ENCODE measurements at regions not wholly inside any gene's neighbourhood (a gene's known extent, or its start where the extent isn't known, plus 50 kb on each side); places are given as distances from the start of the nearest gene placed in this dataset.

- no peak for DNase-seq (ENCODE audit: low spot score)
These were observed 133.0 kb upstream of the TAB2 start for GRCh38 chr6:149184523-149184922.

GRCh38 chr6:149185799-149186357 is 131.6 kb upstream of the TAB2 start:
- no peak for DNase-seq (ENCODE audit: low spot score)

GRCh38 chr6:149186873-149187272 is 130.6 kb upstream of the TAB2 start:
- DNase-seq (ENCODE audit: low spot score), result no peak

- no peak for DNase-seq (ENCODE audit: low spot score)
These were observed 127.2 kb upstream of the TAB2 start for GRCh38 chr6:149190224-149190831.

- no peak for DNase-seq (ENCODE audit: low spot score)
These were observed 122.5 kb upstream of the TAB2 start for GRCh38 chr6:149194820-149195558.

GRCh38 chr6:149196091-149196490 is 121.4 kb upstream of the TAB2 start:
- DNase-seq (ENCODE audit: low spot score), result no peak

GRCh38 chr6:149197482-149197881 is 120.0 kb upstream of the TAB2 start:
- no peak for DNase-seq (ENCODE audit: low spot score)

GRCh38 chr6:149198265-149198664 is 119.2 kb upstream of the TAB2 start:
- DNase-seq (ENCODE audit: low spot score), result no peak

- no peak for DNase-seq (ENCODE audit: low spot score)
These were observed 117.1 kb upstream of the TAB2 start for GRCh38 chr6:149200282-149200945.

- no peak for DNase-seq (ENCODE audit: low spot score)
These were observed 116.3 kb upstream of the TAB2 start for GRCh38 chr6:149201068-149201655.

- no peak for DNase-seq (ENCODE audit: low spot score)
These were observed 115.4 kb upstream of the TAB2 start for GRCh38 chr6:149202100-149202499.

- DNase-seq (ENCODE audit: low spot score), result no peak
These were observed 114.6 kb upstream of the TAB2 start for GRCh38 chr6:149202952-149203351.

GRCh38 chr6:149203509-149203908 is 114.0 kb upstream of the TAB2 start:
- no peak for DNase-seq (ENCODE audit: low spot score)

GRCh38 chr6:149208134-149208601 is 109.3 kb upstream of the TAB2 start:
- DNase-seq (ENCODE audit: low spot score), result no peak

GRCh38 chr6:149209871-149210775 is 107.4 kb upstream of the TAB2 start:
- DNase-seq (ENCODE audit: low spot score), result no peak

GRCh38 chr6:149211046-149211571 is 106.4 kb upstream of the TAB2 start:
- DNase-seq (ENCODE audit: low spot score), result no peak

- no peak for DNase-seq (ENCODE audit: low spot score)
These were observed 105.3 kb upstream of the TAB2 start for GRCh38 chr6:149212206-149212605.

- DNase-seq (ENCODE audit: low spot score), result no peak
These were observed 104.4 kb upstream of the TAB2 start for GRCh38 chr6:149212892-149213801.

- no peak for DNase-seq (ENCODE audit: low spot score)
These were observed 103.7 kb upstream of the TAB2 start for GRCh38 chr6:149213829-149214228.

GRCh38 chr6:149216459-149216858 is 101.1 kb upstream of the TAB2 start:
- no peak for DNase-seq (ENCODE audit: low spot score)

Data from HuH-7 (cell line).